ENCODE measurements at regions not wholly inside any gene's neighbourhood (a gene's known extent, or its start where the extent isn't known, plus 50 kb on each side); places are given as distances from the start of the nearest gene placed in this dataset.

GRCh38 chr10:128837478-128837877 is 629.6 kb upstream of the MGMT start:
- TF ChIP-seq CTCF (IDR thresholded peaks at IDR 0.05; ENCODE audit: poor library complexity, severe bottlenecking) (no peak), POLR2AphosphoS5 (IDR thresholded peaks at IDR 0.05) (no peak)
